Neuron (in vitro differentiated cells): ENCODE measurements at regions not wholly inside any gene's neighbourhood (a gene's known extent, or its start where the extent isn't known, plus 50 kb on each side); places are given as distances from the start of the nearest gene placed in this dataset.
"Not testable (repeated sequence)": the region's sequence is repeated elsewhere in the genome, so short reads cannot be mapped to it uniquely, and the experiment has no call there.

Experiments
- H2AFZ ChIP-seq: one replicate; pipeline ENCODE4 v1.6.1; 2013; ENCODE audit warnings: low read depth, mild to moderate bottlenecking, inconsistent platforms, low read length, moderate library complexity
- H3K27me3 ChIP-seq: one replicate; pipeline ENCODE4 v1.6.1; 2013; ENCODE audit warnings: low read length; ENCODE audit not compliant: insufficient read depth
- H3K36me3 ChIP-seq: one replicate; pipeline ENCODE4 v1.6.1; 2013; ENCODE audit warnings: low read length; ENCODE audit not compliant: insufficient read depth
- H3K4me1 ChIP-seq: one replicate; pipeline ENCODE4 v1.6.1; 2013; ENCODE audit warnings: low read length; ENCODE audit not compliant: insufficient read depth
- H3K4me3 ChIP-seq: 2 replicates; pipeline ENCODE4 v1.5.1; 2013; ENCODE audit warnings: mild to moderate bottlenecking, low read length, moderate library complexity
- H3K9me3 ChIP-seq: one replicate; pipeline ENCODE4 v1.6.1; 2013; ENCODE audit warnings: low read length

DNA sequence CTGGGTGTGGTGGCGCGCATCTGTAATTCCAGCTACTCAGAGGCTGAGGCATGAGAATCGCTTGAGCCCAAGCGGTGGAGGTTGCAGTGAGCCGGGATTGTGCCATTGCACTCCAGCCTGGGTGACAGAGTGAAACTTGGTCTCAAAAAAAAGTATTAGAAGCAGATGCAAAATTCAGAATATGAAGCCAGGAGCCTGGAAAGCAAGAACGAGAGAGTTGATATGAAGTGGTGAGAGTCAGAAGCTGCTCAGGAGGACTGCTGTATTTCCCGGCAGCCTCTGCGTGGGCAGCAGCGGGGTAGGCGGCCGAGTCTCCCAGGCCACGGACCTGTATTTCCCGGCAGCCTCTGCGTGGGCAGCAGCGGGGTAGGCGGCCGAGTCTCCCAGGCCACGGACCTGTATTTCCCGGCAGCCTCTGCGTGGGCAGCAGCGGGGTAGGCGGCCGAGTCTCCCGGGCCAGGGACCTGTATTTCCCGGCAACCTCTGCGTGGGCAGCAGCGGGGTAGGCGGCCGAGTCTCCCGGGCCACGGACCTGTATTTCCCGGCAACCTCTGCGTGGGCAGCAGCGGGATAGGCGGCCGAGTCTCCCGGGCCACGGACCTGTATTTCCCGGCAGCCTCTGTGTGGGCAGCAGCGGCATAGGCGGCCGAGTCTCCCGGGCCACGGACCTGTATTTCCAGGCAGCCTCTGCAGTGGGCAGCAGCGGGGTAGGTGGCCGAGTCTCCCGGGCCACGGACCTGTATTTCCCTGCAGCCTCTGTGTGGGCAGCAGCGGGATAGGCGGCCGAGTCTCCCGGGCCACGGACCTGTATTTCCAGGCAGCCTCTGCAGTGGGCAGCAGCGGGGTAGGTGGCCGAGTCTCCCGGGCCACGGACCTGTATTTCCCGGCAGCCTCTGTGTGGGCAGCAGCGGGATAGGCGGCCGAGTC lies 145.2 kb upstream of the PITRM1 start:
- H2AFZ ChIP-seq, H3K4me3 ChIP-seq, H3K9me3 ChIP-seq, H3K27me3 ChIP-seq, H3K36me3 ChIP-seq, H3K4me1 ChIP-seq: not testable (repeated sequence)

DNA sequence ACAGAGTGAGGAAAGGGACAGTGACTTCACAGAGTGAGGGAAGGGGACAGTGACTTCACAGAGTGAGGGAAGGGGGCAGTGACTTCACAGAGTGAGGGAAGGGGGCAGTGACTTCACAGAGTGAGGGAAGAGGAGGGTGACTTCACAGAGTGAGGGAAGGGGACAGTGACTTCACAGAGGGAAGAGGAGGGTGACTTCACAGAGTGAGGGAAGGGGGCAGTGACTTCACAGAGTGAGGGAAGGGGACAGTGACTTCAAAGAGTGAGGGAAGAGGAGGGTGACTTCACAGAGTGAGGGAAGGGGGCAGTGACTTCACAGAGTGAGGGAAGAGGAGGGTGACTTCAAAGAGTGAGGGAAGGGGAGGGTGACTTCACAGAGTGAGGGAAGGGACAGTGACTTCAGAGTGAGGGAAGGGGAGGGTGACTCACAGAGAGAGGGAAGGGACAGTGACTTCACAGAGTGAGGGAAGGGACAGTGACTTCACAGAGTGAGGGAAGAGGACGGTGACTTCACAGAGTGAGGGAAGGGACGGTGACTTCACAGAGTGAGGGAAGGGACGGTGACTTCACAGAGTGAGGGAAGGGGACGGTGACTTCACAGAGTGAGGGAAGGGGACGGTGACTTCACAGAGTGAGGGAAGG lies 142.0 kb upstream of the PITRM1 start:
- not testable (repeated sequence) for H3K4me1 ChIP-seq, H3K36me3 ChIP-seq, H3K27me3 ChIP-seq, H3K9me3 ChIP-seq, H3K4me3 ChIP-seq, H2AFZ ChIP-seq

DNA sequence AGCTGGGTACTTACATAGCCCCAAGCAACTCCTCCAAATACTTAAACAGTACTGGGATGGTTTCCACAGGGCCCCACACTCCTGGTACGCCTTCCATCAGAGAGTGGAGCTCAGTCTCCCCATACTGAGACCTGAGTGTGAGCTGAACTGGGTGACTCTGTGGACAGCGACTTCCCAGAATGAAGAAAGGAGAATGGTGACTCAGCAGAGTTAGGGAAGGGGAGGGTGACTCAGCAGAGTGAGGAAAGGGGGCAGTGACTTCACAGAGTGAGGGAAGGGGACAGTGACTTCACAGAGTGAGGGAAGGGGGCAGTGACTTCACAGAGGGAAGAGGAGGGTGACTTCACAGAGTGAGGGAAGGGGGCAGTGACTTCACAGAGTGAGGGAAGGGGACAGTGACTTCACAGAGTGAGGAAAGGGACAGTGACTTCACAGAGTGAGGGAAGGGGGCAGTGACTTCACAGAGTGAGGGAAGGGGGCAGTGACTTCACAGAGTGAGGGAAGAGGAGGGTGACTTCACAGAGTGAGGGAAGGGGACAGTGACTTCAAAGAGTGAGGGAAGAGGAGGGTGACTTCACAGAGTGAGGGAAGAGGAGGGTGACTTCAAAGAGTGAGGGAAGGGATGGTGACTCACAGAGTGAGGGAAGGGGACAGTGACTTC lies 141.3 kb upstream of the PITRM1 start:
- not testable (repeated sequence) for H3K9me3 ChIP-seq, H3K4me1 ChIP-seq, H3K36me3 ChIP-seq, H3K27me3 ChIP-seq, H2AFZ ChIP-seq, H3K4me3 ChIP-seq

DNA sequence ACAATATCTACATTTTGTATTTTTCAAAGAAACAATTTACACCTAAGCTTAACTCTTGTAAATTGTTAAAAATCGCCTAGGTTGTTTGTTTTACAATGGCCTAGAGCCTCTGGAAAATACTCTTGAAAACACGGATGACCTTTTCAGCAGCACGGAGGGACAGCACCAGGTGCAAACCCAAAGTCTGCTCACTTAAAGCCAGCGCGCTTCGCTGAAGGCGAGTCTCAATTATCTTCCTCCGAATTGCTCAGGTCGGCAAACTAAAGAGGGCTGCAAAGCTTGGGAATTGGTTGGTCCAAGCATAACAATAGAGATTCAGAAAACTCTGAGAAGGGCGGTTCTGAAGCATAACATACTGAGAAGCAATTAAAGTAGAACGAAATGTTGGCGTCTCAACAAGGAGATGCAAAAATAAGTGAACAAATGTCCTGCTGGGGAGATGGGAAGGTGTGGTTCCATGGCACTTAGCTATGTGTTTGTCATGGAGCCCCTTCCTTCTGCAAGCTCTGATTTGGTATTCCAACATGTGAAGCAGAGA lies 139.9 kb upstream of the PITRM1 start:
- H3K4me3 ChIP-seq: no peak overlapping the region
- no peak overlapping the region for H2AFZ ChIP-seq

DNA sequence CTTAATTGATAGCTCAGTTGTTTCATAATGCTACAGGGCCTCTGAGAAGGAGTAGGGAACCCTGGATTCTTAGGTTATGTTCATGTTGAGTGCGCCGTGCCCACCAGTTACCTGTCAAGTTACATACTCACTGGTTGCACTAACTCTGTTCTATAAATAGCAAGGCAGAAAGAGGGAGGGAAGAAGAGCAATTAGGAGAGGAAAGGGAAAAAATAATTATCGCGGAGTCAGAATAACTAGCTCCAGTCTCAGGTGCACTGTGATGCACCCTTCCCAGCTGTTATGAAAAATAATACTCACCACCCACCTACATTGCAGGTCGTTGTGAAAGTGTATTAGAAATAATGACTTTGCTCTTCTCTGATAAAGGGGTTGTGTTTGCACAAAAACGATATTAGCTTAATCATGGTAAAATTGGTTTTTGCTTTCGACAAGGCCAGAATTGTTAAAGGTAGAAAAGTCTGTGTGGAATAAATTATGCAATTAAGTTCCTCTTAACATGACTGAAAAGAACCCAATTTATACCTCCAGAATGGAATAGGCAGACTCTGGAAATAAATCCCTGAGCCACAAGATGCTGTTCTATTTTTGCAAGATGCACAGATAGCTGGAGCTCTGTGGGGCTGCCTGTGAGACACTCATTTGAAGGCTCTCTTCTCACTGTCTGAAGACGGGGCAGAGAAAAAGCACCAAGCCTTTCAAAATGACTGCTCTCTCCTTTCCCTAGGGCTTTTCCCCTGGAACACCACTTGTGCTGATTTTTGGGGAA lies 137.6 kb upstream of the PITRM1 start:
- Histone ChIP-seq H3K4me1 (no peaks in the 10 kb centered on the region), H3K9me3 (no peaks in the 10 kb centered on the region), H2AFZ (no peak overlapping the region), H3K27me3 (no peaks in the 10 kb centered on the region), H3K36me3 (no peaks in the 10 kb centered on the region), H3K4me3 (no peak overlapping the region)

More for the DNA sequence above, 139.9 kb upstream of the PITRM1 start:
- no peaks in the 10 kb centered on the region for H3K9me3 ChIP-seq
- H3K27me3 ChIP-seq: no peaks in the 10 kb centered on the region
- H3K4me1 ChIP-seq: no peaks in the 10 kb centered on the region
- H3K36me3 ChIP-seq: no peaks in the 10 kb centered on the region

DNA sequence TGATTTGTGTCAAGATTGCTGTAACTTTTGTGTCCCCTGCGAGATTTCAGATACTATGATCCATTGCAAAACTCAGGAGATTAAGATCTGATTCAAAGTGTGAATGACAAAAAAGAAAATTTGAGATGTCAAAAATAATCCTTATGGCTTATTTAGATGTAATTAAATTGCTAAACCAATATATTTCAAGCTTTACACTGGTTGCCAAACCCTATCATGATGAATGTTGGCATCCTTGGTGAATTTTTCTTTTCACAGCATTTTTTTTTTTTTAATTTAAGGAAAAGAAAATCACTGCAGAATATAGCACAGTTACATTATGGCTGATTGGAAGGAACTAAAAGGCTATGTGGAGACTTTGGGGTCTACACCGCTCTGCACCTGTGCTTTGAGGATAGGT lies 133.5 kb upstream of the PITRM1 start:
- Histone ChIP-seq H3K36me3 (no peaks in the 10 kb centered on the region), H3K4me3 (no peak overlapping the region), H3K4me1 (no peaks in the 10 kb centered on the region), H3K9me3 (no peaks in the 10 kb centered on the region), H3K27me3 (no peaks in the 10 kb centered on the region), H2AFZ (no peak overlapping the region)

DNA sequence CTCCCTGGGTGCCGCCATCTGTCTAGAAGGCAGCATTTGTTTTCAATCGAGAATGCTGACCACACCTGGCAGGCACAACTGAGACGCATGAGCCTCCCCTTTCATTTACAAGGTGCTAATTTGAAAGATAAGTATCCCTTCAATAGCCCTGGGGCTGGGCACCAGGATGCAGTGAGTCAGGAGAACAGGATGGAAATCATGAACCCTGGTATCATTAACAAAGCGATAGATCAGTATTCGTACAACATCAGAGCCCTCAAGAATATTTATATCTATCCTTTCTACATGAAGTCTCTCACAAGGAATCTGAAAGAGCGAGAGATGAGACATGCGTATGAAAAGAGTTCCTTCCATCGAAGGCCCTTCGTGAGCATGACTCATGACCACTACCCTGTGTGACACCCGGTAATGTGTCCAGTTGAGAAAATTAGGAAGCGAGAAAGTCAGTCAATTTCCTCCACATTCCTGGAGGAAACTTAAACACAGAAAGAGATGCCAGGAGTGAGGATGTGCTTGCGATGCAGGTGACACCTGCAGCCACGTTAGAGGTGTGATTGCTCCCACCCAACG lies 123.1 kb upstream of the PITRM1 start:
- Histone ChIP-seq H3K36me3 (no peaks in the 10 kb centered on the region), H3K4me3 (no peak overlapping the region), H3K27me3 (no peaks in the 10 kb centered on the region), H3K9me3 (no peaks in the 10 kb centered on the region), H3K4me1 (peaks cover 12% of the 10 kb centered on the region), H2AFZ (no peak overlapping the region)

DNA sequence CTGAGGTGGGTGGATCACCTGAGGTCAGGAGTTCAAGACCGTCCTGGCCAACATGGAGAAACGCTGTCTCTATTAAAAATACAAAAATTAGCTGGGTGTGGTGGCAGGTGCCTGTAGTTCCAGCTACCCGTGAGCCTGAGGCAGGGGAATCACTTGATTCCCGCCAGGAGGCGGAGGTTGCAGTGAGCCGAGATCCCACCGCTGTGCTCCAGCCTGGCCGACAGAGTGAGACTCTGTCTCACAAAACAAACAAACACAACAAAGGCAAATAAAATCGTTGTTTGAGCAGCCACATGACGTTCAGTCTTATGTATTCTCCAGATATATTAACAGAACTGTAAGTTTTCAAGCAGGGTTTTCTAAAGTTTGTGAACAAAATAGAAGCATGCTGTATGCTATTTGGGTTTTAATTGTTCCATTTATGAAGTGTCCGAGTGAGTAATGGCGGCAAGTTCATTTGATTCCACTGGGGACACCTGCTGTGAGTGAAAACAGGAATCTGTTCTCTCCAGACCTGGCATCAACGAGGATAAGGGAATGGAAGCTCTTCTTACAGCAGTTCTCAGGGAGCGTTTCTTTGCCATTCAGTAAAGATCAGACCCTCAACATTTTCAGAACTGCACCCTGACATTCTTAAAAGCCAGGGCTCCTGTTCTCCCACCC lies 122.5 kb upstream of the PITRM1 start:
- Histone ChIP-seq H3K4me1 (peaks cover 12% of the 10 kb centered on the region), H3K9me3 (no peaks in the 10 kb centered on the region), H3K4me3 (no peak overlapping the region), H3K36me3 (no peaks in the 10 kb centered on the region), H2AFZ (no peak overlapping the region), H3K27me3 (no peaks in the 10 kb centered on the region)

DNA sequence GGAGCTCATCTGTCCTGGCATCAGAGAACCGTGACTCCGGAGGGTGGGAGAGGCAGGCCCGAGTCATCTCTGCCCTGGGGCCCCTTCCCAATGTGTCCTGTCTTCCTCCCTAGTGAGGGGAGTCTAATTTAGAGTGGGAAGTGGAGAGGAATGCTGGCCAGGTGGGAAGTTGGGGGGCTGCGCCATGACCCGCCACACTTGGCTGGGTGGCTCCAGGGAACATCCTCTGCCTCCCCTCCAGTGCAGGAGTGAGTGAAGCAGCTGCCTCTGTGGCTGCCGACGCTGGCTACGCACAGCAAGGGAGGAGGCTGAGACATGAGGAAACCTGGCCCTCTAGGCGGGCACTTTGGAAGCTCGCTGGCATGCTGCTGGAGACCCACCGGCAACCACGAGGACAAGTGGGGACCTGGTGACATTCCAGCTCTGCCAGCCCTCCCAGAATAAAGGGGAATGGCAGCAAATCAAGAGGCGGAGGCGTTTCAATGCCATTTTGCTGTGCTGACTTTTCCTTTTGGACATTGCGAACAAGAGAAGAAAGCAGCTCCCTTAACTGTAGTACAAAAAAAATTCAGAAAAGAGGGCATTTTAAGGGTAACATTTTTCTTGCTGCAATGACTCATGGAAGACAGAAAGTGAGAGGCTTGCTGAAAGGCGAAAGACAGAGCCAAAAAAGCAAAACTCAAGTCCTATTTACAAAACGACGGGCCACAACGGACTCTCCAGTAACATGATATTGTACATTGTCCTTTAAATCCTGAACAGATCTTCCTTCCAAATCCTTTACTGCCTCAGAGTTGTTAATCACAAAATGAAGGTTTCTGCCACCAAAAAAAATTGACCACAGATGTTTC lies 121.2 kb upstream of the PITRM1 start:
- Histone ChIP-seq H3K9me3 (no peaks in the 10 kb centered on the region), H3K4me3 (no peak overlapping the region), H3K36me3 (no peaks in the 10 kb centered on the region), H2AFZ (no peak overlapping the region), H3K27me3 (no peaks in the 10 kb centered on the region), H3K4me1 (peaks cover 12% of the 10 kb centered on the region)

DNA sequence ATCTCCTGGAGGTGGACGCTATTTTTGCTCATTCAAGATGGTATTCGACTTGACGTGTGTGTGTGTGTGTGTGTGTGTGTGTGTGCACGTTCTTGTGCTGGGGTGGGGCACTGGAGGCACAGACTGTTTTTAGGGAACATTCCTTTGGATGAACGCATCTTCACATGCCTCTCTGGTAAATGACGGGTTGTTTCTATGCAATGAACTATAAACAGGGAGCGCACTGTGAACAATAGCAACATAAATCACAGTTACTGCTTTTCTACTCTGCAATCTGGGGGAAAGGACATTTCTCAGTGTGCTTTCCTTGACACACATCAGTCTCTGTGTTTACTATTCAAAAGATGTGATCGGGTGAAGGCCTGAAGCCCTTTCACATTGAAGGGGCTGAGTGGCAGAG lies 120.1 kb upstream of the PITRM1 start:
- Histone ChIP-seq H3K4me1 (peaks cover 16% of the 10 kb centered on the region), H3K9me3 (no peaks in the 10 kb centered on the region), H3K27me3 (no peaks in the 10 kb centered on the region), H3K36me3 (no peaks in the 10 kb centered on the region), H3K4me3 (no peak overlapping the region), H2AFZ (no peak overlapping the region)

DNA sequence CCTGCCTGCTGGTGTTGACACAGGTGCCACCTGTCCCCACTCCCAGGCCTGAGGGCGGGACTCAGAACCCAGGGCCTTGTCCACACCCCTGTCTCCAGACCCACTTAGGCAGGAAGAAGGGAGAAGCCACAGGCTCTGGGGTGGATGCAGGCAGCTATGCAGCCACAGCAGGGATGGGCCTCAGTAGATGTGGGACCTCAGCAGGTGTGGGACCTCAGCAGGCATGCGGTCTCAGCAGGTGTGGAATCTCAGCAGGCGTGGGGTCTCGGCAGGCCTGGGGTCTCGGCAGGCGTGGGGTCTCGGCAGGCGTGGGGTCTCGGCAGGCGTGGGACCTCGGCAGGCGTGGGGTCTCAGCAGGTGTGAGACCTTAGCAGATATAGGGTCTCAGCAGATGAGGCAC lies 118.0 kb upstream of the PITRM1 start:
- Histone ChIP-seq H3K27me3 (no peaks in the 10 kb centered on the region), H2AFZ (no peak overlapping the region), H3K9me3 (no peaks in the 10 kb centered on the region), H3K36me3 (no peaks in the 10 kb centered on the region), H3K4me3 (no peak overlapping the region), H3K4me1 (peaks cover 23% of the 10 kb centered on the region)
